NOMO-1 treated with dmso at 0.1 percent for 144 hours (cell line): ENCODE measurements at regions not wholly inside any gene's neighbourhood (a gene's known extent, or its start where the extent isn't known, plus 50 kb on each side); places are given as distances from the start of the nearest gene placed in this dataset.

Source experiments
- DNase-seq: peaks from one replicate; lab custom pipeline; 2025; ENCODE audit not compliant: unreplicated experiment; lab: John Stamatoyannopoulos, UW

DNA sequence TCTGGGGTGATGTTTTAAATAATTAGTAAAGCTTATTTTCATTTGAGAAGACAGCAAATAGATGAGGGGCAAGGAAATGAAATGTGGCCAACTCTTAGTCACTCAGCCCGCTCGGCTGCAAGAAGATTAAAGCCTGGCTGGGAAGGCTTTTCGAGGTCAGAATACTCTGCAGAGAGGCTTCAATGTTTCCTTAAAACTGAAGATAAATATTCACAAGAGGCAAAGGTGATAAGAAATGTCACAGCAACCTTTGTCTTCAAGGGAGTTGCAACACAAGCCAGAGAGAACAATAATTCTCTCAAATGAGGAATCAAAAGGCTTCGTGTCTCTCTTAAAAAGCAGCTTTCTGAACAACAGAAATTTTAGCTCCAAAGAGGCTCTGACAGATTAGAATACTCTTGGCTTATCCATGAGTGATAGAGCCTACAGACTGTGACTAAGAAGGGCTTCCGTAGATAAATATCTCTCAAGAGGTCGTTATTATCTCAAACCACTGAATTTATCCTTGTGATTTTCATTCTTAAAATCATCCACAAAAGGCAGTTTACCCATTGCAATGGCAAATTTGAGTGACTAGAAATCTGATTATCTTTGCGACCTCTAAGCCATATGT, 92.5 kb downstream of the KLF6 start:
- no peak for DNase-seq

- no peak for DNase-seq
Observed at GRCh38 chr10:3691482-3691881, 93.5 kb downstream of the KLF6 start.

- DNase-seq, result no peak
Observed at GRCh38 chr10:3689871-3690510, 95.0 kb downstream of the KLF6 start.

DNA sequence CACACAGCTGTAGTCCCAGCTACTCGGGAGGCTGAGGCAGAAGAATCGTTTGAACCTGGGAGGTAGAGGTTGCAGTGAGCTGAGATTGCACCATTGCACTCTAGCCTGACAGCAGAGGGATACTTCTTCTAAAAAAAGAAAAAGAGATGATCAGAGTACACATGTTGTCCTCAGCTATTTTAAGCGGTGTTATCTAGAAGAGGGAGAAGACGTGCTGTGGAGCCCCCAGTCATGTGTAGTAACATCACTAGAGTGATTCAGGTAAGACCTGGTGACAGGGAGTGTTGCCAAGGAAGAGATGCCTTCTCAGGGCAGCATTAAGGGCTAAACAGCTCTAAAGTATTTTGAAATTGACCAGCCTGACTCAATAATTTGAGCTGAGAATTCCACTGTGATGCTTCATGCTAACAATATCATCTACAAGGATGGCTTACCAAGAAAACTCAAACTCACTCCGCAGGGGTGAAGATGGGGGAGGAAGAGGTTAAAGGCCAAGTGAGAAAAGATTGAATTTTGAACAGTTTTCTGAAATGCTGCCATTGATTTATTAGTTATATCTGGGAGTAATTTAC, 97.4 kb downstream of the KLF6 start:
- no peak for DNase-seq

DNA sequence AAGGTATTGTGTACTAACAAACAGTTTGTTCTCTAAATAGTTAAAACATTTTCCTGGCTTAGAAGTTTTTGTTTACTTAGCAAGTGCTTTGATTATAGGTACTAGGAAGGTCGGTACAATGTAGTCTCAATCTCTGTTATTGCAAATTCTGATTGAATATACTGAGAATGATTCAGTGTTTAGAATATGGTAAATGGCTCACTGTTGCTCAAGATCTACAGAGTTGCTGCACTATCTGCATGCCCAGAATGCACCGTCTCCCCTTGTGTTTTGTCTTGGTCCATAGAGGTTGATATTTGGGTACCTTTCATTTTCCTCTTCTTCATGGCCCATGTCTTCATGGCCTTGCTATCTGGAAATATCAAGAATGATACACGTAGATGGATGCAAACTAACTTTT, 99.6 kb downstream of the KLF6 start:
- DNase-seq, result no peak

DNA sequence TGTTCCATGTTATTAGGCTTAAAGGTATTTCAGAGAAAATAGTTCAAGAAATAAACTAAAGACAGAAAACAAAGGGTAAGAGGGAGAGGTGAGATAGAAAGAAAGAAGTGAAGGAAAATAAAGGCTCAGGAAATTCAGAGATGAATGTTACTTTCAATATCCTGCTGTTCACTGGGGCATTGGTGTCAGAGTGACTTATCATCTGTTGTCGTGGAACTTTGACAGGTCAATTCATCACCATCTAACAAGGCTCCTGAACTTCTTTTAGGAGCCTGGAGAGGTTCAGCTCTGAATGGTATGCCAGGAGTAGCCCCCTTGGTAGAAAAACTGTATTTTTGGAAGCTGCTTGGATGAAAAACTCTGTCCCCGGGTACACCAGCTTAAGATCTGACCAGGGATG, 100.1 kb downstream of the KLF6 start:
- DNase-seq, result no peak

GRCh38 chr10:3683560-3683959, 101.4 kb downstream of the KLF6 start:
- DNase-seq, result no peak

- DNase-seq, result no peak
Observed at GRCh38 chr10:3682745-3683144, 102.3 kb downstream of the KLF6 start.

GRCh38 chr10:3681642-3682554, 103.1 kb downstream of the KLF6 start:
- DNase-seq, result no peak

GRCh38 chr10:3679950-3680629, 104.9 kb downstream of the KLF6 start:
- no peak for DNase-seq

DNA sequence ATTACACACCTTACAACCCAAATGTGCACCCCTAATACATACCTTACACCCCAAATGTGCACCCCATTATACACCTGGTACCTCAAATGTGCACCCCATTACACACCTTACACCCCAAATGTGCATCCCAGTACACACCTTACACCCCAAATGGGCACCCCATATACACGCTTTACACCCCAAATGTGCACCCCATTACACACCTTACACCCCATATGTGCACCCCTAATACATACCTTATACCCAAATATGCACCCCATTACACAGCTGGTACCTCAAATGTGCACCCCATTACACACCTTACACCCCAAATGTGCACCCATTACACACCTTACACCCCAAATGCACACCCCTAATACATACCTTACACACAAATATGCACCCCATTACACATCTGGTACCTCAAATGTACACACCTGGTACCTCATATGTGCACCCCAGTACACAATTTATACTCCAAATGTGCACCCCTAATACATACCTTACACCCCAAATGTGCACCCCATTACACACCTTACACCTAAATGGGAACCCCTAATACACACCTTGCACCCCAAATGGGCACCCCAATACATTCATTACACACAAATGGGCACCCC, 106.3 kb downstream of the KLF6 start:
- DNase-seq, result no peak

- DNase-seq, result no peak
Observed at GRCh38 chr10:3676564-3676963, 108.4 kb downstream of the KLF6 start.

DNA sequence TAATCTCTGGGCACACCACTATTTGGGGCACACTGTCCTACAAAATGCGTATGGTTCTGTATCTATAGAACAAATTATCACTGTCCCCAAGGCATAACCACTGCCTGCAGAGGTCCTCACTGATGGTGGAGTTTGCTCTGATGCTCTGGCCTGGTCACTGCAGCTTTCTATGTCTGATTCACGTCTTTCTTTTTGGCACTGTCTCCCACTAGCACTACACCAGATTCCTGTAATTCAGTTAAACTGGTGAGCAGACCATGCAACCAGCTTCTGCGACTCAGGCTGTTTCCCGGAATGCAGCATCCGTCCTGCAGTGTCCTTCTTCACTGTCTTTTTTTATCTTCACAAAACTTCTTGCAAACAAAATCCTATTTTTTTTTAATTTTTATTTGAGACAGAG, 112.8 kb downstream of the KLF6 start:
- DNase-seq, result no peak

DNA sequence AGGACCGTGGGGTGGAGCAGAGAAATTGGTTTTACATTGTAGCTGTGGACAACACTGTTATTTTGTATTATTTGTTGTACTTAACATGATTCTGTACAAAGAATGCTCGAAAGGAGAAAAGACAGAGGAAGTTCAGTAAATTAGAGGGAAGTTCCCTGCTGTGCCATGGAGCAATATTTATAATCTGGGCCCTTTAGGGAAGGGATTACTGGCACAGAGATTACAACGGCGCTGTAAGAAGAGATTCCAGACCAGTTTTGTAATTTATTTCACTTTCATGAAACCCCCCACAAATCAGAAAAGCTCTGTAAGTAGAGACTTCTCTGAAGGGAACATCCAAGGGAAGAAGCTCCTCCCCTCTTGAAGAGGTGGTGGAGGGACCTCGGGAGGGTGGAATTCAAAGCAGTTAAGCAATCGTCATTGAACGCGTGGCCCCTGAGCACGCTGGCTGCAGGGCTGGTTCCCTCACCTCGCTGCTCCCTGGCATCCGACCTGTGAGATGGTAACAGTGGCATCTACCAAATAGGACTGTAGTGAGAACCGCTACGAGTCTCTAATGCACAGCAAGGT, 113.5 kb downstream of the KLF6 start:
- DNase-seq, result no peak

DNA sequence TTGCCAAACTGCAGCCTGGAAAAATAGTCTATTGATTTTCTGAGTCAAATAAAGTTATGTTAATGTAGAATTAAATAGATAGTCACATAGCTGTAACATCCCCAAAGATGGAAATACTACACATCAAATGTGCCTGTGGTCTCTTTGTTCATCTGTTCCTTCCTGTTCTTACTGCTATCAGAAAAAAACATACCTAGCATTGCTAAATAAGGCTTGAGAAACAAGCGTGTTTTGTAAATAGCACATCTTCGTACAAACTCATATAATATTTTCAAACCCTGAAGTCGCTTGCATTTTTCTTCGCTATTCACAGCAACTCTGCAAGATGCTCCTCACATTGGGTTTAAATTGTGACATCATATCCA, 116.1 kb downstream of the KLF6 start:
- no peak for DNase-seq

DNA sequence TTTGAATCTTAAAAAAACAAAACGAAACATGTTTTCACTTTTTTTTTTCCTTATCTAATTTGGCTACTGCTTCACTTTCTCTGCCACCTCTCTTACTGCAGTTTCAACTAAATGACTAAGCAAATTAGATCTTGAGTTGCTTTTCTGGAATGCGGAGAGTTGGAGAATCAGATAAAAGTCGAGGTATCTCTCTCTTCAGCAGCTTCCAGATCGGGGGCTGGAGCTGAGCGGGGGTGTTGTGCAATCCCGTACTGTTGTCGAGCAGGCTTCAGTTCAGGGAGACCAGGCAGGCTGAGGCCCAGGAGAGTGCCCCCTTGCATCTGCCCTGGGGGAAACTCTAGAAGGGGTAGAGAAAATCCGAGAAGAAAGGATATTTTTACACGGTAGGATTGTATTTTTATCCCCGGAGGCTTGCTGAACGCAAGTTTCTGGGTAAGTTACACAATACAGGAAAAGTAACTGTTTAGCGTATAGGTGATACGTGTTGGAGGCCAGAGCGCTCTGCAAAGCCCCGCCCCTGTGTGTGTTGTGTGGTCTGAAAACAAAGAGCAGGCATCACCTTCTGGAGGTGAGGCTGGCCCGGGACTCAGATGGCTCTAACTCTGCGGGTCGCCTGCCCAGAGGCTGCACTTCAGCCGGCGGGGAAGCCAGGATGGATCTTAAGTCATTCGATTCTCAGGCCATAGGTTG, 116.6 kb downstream of the KLF6 start:
- DNase-seq, result no peak

- no peak for DNase-seq
Observed at GRCh38 chr10:3666525-3667302, 118.3 kb downstream of the KLF6 start.

DNA sequence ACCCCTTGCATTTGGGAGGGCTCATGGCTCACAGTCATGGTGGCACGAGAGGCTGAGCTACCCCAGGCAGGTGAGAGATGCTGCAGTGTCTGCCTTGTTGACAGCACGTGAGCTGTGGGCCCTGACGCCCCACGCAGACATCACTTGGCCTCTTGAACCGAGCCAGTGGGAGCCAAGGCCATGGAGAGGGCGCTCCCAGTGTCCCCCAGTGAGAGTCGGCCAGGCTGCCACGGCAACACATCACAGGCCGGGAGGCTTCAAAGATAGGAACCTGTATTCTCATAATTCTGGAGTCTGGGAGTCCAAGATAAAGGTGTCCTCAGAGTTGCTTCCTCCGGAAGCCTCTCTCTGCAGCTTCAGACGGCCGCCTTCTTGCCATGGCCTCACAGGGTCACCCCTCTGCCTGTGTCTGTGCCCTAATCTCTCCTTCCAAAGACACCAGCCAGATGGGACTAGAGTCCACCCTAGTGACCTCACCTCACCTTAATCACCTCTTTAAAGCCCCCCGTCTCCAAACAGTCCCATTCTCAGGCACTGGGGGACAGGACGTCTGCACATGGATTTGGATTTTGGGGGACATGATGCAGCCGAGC, 119.6 kb downstream of the KLF6 start:
- DNase-seq, result no peak

DNA sequence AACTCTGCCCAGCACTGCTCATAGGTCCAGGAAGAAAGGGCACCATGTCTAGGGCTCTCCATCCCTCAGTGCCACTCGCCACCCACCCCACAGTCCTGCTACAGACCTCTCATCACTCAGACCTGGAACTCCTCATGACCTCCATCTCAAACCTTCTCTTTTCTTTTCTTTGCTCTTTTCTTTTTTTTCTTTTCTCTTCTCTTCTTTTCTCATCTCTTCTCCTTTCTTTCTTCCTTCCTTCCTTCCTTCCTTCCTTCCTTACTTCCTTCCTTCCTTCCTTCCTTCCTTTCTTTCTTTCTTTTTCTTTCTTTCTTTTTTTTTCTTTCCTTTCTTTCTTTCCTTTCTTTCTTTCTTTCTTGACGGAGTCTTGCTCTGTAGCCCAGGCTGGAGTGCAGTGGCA, 122.2 kb downstream of the KLF6 start:
- no peak for DNase-seq
